GM19035 (cell line): ENCODE measurements at regions not wholly inside any gene's neighbourhood (a gene's known extent, or its start where the extent isn't known, plus 50 kb on each side); places are given as distances from the start of the nearest gene placed in this dataset.

Source experiments
- ATAC-seq: cut with Tn5 transposase; IDR thresholded peaks from one replicate; pipeline ENCODE4 v1.9.1; 2021; ENCODE audit not compliant: unreplicated experiment

DNA sequence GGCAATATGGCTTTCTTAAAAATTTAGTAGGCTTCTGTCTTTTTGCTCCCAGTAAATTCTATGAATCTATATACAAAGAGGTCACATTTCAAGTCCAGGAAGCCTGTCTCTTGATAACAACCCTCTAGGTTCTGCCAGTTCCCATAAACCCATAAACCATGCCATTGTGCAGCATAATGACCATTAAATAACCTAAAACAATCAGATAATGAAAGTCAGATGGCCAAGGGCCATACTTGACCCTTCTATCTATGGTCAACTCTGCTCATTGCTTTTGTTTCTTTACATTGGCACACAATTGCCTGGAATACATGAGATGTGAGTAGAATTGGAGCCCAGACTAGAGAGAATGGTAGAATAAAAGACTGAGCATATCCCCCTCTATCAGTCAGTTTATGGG lies 305.4 kb upstream of the KIF2A start:
- no peak for ATAC-seq

DNA sequence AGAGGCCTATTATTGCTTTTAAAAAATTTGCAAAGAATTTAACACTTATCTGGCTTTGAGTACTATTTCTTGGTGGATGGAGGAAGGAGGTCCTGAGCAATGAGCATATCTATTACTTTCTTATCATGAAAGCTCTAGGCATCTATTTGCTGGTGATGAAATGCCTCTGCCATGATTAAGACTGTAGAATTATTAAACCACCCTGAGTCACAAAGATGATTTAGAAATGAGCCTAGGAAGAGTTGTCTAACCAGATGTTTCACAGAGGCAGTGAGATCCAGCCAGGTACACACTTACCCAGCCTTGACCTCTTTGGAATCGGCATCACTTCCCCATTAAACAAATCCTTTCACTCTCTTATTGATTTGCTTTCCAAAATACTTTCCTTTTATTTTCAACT lies 304.4 kb upstream of the KIF2A start:
- no peak for ATAC-seq

DNA sequence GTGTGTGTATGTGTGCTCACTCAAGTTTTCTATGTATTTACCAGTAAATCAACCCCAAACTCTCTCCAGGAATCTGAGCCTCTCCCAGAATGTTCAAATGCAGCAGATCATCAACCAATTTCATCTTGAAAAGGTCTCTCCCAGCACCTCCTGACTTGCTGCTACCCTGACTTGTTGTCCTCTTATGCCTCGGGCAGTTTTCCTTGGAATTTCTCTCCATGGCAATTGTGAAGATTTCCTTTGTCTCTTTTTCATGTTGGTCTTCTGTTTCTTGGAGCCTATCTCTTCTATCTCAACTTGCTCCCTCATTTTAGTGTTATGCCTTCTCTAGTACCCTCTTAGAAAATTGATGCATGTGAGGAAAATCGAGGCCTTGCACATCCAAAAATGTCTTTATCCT lies 303.6 kb upstream of the KIF2A start:
- ATAC-seq = no peak

DNA sequence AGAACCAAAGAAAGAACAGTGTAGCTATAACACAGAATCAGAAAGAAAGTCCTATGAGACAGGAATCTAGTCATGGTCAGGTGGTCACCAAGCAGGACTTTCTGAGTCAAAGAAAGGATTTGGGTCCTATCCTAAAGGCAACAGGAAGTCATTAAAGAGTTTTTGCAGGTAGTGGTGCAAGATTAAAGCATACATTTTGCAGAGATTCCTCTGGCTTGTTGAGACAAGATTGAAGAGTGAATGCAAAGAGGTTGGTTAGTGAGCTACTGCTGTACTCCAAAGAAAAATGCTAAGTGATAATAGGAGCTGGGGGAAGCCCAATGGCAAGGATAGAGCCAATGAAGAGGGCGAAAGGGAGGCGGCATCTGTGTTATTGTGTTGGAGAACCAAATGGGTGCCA lies 300.5 kb upstream of the KIF2A start:
- no peak for ATAC-seq

DNA sequence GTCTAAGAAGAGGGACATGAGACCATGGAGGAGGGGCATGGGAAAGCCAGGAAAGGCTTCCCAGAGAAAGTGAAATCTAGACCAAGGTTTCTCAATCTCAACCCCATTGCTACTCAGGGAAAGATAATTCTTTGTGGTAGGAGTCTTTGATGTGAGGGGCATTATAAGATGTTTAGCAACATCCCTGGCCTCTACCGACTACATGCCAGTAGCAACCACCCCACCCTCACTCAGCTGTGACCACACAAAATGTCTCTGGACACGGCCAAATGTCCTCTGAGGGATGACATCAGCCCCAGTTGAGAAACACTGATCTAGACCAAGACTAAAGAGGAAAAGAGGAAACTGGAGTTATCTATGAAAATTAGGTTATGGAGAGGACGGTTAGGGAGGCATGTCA lies 298.5 kb upstream of the KIF2A start:
- no peak for ATAC-seq

DNA sequence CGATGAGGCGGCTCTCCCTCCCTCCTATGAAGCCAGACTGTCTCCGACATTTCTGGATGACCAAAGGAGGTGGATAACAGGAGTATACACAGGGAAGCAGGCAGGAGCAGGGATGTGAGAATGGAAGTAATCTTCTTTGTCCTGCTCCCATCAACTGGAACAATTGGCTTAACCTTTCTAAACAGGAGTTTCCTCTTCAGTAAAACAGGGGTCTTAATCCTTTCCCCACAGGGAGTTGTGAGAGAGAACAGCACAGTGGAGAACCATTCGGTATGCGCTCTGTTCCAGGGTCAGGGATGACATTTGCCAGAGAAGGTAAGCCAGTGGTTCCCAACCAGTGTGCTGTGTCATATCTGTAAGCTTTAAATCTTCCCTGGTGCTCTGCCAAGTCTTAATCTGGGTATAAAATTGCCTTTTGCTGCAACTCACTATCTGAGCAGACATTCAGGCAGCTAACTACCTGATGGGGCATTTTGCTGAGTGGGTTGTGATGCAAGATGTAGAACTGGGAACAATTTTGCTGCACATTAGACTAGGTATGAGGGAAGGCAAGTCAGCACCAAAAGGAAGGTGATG lies 294.8 kb upstream of the KIF2A start:
- no peak for ATAC-seq

DNA sequence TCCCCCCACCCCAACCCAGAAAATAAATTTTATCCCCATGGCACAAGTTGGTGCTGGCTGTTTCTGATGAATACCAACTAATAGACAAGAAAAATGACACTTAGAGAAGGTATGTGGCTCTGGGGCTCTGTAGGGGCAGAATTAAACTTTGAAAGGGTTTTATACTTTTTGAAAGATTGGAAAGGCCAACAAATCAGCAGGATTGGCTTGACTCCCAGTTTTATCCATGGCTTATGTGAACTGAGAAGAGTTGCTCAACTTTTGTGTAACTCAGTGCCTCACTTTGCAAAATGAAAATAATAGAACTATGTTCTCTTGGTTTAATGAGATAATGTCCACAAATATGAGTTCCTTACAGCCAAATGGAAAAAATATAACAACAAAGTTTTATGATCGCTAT lies 288.9 kb upstream of the KIF2A start:
- ATAC-seq = no peak

DNA sequence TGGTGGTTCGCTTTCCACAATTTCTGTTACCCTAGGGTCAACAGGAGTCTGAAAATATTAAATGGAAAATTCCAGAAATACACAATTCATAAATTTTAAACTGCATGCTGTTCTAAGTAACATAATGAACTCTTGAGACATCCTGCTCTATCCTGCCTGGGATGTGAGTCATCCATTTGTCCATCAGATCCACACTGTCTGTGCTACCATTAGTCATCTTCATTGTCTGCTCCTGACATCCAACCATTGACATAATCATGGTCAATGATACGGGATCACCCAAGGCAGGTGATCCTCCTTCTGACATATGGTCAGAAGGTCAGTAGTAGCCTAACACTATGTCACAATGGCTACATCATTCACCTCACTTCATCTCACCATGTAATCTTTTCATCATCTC lies 276.7 kb upstream of the KIF2A start:
- ATAC-seq = no peak

DNA sequence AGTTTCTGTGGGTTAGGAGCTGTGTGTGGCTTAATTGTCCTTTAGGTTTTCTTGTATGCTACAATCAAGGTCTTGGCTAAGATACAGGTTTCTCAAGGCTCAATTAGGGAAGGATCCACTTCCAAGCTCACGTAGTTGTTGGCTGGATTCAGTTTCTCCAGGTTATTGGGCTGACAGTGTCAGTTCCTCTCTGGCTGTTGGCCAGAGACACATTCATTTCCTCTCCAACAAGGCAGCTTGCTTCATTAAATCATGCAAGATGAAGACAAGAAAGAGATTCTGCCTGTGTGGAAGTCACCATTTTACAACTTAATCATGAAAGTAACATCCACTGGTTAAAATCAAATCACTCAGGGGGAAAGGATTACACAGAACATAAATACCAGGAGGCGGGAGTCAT lies 275.7 kb upstream of the KIF2A start:
- no peak for ATAC-seq

DNA sequence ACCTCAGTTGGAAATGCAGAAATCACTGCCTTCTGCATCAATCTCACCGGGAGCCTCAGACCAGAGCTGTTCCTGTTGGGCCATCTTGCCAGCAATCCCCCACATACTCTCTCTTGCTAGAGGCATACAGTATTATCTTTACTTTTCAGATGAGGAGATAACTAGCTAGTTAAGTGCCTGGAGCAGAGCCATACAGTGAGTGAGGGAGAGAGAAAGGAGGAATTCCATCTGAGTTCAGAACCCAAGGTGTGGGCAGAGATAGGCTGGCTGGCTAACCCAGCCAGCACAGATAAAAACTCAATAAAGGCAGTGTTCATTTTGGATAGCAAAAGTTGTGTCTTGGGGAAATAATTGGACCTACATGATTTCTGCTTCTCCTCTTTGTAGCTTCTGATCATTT lies 268.0 kb upstream of the KIF2A start:
- no peak for ATAC-seq

DNA sequence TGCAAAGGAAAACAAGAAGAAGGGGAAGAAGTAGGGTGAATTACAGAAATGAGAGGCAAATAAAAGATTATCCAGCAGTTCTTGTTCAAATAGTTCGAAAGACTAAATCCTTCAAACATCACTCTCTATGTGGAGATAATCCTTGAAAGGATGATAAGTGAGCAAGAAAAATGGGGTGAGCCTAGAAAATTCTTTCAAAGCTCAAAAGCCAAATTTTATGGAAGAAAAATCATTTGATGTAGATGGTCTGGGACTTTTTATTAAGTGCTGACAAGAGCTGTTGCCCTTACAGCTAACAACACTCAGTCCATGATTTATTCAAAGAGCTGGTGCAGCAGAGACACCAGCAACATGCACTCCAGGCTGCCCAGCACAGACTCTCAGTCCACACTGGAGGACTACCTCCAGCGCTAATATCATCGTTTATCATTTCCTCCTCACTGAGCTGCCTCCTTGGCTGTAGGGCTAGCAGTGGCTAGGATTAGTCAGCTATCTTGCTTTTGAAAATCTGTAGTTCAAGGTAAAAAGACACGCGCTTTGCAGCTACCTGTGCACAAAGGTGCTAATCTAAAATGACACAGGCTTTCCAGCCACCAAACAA lies 264.8 kb upstream of the KIF2A start:
- ATAC-seq = no peak

DNA sequence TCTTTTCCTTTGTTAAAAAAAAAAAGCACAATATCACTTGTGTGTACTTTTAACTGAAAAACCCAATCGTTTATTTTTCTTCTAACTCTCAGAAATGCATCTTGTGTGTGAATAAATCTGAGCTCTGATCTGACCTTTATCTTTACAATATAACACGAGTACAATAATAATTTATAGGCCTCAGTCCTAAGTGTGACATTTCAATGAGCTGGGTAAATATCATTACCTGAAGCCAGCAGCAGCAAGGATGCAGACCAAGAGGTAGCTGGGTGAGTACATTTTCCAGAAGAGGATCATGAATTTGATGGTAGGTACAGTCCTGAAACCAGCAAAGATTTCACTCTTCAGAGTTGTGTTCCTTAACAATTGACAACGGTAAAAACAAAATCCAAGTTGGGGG lies 264.0 kb upstream of the KIF2A start:
- no peak for ATAC-seq

DNA sequence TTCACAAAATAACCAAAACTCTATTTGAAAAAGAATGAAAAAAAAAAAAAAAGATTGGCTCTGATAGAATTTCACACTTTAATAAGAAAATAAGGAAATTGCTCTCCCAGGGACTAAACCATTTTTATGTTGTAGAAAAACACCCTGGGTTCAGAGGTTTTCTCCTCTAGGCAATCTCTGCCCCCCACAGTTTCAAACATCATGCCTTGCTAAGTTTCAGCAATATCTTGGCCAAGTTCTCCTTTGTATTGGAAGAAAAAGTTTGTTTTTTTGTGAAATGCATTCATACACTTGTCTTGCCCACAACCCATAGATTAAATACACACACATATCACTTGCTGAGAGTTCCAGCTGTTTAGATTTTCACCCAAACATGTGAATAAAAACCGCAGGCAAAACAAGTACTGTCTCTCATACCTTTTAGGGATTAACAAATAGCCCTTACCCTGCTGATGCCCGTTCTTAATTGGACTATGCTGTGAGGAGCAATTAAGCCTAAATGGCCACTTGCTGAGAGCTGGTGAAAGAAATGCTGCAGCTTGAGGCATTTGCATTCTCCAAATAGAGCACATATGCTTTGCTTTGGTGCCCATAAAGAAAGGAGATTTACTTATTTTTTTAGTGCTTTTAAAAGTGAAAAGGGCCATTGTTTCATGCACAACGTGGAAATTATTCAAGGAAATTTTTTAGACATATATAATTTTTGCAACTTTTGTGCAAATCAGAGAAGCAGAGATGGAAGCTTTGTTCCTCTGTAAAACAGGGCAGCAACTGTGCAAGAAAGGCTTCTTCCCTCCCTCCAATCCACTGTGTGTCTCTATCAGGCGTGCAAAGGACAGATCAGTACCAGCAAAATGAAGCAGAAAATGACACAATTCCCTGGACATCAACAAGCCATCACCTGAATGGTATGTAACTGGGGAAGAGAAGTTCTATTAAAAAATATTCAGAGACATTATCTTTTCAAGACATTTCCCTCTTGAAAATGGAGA lies 262.4 kb upstream of the KIF2A start:
- ATAC-seq = no peak

DNA sequence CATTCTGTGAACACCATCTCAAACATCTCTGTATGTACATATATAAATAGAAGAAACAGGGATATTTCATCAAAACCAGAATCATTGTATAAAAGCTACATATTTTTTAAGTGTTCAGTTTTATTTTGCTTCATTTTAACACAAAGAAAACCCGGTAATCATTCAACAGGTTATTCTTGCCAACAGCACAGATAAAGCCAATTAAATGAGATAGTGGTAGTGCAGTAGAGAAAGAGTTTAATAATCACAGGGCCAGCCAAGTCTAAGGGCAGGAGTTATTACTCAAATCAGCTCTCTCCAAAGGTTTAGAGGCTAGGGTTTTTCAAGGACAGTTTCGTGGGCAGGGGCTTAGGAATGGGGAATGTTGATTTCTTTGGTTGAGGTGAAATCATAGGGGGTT lies 261.0 kb upstream of the KIF2A start:
- ATAC-seq = no peak

DNA sequence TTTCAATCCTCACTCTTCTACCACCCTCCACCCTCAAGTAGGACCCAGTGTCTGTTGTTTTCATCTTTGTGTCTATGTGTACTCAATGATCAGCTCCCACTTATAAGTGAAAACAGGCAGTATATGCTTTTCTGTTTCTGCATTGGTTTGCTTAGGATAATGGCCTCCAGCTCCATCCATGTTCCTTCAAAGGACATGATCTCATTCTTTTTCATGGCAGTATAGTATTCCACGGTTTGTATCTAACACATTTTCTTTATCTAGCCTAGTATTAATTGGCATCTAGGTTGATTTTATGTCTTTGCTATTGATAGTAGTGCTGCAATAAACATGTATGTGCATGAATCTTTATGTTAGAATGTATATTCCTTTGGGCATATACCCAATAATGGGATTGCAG lies 259.8 kb upstream of the KIF2A start:
- no peak for ATAC-seq

DNA sequence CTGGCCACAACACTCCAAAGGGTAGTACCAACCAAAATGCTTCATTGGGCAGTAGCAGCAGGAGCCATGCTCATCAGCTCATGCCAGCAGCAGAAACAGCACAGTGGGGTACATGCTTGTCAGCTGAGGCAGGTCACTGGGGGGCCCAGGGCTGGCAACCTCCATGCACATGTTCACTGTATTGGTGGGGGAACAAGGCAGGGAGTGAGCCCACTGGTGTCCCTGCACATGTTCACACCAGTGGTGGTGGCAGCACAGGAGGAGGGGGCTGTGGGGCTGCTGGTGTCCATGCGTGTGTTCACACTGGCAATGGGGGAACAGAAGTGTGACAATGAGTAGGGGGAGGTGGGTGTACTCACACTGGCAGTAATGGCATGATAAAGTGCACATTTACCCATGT lies 254.3 kb upstream of the KIF2A start:
- no peak for ATAC-seq

DNA sequence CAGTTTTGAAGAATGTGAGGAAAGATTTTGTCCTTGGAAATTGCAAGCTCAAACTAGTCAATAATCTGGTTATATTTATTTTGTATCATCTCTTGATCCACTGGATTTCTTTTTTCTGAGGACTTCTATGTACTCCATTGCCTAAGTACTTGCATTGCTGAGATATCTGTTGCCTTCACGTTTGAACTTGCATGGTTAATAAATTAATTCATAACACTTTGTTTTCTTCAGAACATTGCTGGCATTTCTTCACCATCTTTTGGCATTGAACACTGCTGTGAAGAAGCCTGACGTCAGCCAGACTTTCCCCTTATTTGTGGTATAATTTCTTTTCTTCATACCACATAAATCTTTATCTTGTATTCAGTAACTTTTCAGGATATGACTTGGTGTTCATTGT lies 246.0 kb upstream of the KIF2A start:
- no peak for ATAC-seq

DNA sequence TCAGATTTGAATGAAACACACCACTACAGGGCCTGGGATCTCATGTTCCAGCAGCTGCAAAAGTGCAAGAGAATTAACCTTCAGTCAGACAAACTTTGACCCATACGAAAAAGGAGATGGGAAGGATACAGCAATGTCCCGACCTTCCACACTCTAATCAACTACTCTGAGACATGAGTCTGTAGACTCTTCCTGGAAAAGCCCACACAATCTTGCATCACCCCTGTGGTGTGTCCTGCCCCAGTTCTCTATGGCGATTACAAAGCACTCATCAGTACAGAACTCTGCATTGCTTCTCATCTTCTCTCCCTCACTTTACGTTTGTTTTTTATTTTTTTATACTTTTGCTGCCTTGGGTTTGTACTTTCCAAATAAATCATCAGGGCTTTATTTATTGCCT lies 241.0 kb upstream of the KIF2A start:
- ATAC-seq = no peak

DNA sequence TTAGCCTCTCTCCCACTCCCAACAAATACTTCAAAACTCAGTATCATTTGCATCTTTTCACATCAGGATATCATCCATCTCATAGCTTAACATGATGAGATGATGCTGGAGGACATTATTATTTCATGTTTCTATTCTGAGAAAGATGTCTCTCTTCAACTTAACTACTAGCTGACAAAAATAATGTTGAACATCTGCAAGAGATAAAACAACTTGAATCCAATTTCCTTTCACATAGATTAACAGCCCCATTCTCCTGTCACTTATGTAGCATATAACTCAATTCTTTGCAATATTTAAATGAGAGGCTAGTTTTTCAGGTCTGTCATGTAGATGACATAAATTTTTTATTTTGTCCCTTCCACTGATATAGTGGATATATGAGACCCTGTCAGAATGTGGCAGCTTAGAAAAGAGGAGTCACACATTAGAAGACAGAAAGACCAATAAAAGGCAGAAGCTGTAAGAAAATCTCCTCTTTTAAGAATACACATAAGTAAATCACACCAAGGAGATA lies 239.2 kb upstream of the KIF2A start:
- no peak for ATAC-seq

DNA sequence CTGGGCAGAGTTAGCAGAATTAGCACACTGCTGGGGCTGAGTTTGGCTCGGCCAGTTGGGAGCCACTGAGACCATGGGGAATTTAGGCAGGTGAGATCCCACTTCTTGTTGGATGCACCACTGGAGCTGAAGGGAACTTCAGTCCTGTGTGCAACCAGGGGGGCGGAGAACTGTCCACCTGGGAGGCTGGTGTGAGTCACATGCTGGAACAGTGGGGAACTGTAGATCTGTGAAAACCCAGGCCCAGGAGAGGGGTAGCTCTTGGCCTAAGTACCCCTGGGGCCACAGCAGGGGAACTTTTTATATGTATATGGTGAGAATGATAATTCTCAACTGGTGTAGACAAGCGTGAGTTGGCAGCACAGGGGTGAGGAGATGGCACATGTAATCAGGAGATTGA lies 237.5 kb upstream of the KIF2A start:
- ATAC-seq = no peak

DNA sequence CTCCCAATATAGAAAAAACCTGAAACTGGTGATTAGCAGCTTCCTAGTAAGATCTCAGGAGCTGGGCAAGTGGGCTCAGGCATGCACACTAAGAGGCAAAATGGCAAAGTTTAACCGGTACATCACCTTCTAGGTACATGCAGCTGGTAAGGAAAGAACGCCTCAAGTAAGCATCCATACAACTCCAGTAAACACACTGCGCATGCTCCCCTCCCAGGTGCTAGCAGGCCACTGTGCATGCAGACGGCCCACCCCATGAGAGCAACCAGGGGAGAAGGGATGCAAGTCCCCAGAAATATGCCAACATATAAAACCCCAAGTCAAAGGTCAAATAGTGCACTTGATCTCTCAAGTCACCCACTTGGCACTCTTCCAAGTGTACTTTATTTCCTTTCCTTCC lies 228.6 kb upstream of the KIF2A start:
- no peak for ATAC-seq
